ENCODE measurements at regions not wholly inside any gene's neighbourhood (a gene's known extent, or its start where the extent isn't known, plus 50 kb on each side); places are given as distances from the start of the nearest gene placed in this dataset.

DNA sequence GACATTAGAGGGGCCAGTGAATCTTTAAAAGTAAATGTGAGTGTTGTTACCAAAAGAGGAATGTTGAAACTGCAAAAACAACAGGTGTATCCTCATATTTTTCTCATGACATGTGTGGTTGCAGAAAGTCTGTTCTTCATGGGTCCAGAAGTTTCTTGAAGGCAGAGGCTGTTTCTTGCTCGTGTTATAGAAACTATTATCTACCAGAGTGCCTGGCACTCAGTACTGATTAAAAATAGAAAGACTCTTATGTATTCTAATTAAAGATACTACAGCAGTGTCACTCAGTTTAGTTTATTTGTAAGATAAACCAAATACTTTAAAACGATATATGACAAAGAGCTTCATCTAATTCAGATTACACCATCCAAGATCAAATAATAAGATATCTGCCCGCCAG, 1864.2 kb upstream of the WWC1 start:
- no peak overlapping the region for H3K4me2 ChIP-seq (ENCODE audit: low read depth, low read length, poor library complexity, severe bottlenecking)
- H3K27ac ChIP-seq (ENCODE audit: low read depth, low read length), result no peak overlapping the region
- no peak overlapping the region for H3K4me3 ChIP-seq (ENCODE audit: insufficient read depth, low read length, poor library complexity, severe bottlenecking)
- no peaks in the 10 kb centered on the region for H3K79me2 ChIP-seq (ENCODE audit: insufficient read depth, low read length)
- H2AFZ ChIP-seq (ENCODE audit: low read depth, low read length, severe bottlenecking), result no peak overlapping the region
- H3K36me3 ChIP-seq (ENCODE audit: low read length), result no peaks in the 10 kb centered on the region
- no peaks in the 10 kb centered on the region for H3F3A ChIP-seq (ENCODE audit: insufficient read depth)
- H3K9ac ChIP-seq (ENCODE audit: low read length), result no peak overlapping the region
- H3K9me2 ChIP-seq (replicated peaks; ENCODE audit: insufficient read depth, low read length), result no peaks in the 10 kb centered on the region
- no peaks in the 10 kb centered on the region for H3K9me3 ChIP-seq (ENCODE audit: insufficient read depth, low read length)
- TF ChIP-seq EZH2phosphoT487 (conservative IDR thresholded peaks at IDR 0.05; ENCODE audit: low read length), result no peak
- TF ChIP-seq, protein P1, sequence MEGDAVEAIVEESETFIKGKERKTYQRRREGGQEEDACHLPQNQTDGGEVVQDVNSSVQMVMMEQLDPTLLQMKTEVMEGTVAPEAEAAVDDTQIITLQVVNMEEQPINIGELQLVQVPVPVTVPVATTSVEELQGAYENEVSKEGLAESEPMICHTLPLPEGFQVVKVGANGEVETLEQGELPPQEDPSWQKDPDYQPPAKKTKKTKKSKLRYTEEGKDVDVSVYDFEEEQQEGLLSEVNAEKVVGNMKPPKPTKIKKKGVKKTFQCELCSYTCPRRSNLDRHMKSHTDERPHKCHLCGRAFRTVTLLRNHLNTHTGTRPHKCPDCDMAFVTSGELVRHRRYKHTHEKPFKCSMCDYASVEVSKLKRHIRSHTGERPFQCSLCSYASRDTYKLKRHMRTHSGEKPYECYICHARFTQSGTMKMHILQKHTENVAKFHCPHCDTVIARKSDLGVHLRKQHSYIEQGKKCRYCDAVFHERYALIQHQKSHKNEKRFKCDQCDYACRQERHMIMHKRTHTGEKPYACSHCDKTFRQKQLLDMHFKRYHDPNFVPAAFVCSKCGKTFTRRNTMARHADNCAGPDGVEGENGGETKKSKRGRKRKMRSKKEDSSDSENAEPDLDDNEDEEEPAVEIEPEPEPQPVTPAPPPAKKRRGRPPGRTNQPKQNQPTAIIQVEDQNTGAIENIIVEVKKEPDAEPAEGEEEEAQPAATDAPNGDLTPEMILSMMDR (IDR thresholded peaks at IDR 0.05; ENCODE audit: insufficient read depth, low read length, poor library complexity, severe bottlenecking), result no peak
- no peaks in the 10 kb centered on the region for H4K20me1 ChIP-seq (ENCODE audit: low read depth, low read length)
- no peaks in the 10 kb centered on the region for H3K27me3 ChIP-seq (ENCODE audit: low read length)

GRCh38 chr5:166428264-166428803, 1863.1 kb upstream of the WWC1 start:
- Histone ChIP-seq H4K20me1 (ENCODE audit: low read depth, low read length) (no peaks in the 10 kb centered on the region), H3K27ac (ENCODE audit: low read depth, low read length) (no peak overlapping the region), H3K9me2 (replicated peaks; ENCODE audit: insufficient read depth, low read length) (no peaks in the 10 kb centered on the region), H3K9ac (ENCODE audit: low read length) (no peak overlapping the region), H3K36me3 (ENCODE audit: low read length) (no peaks in the 10 kb centered on the region), H2AFZ (ENCODE audit: low read depth, low read length, severe bottlenecking) (no peak overlapping the region), H3K9me3 (ENCODE audit: insufficient read depth, low read length) (no peaks in the 10 kb centered on the region), H3K79me2 (ENCODE audit: insufficient read depth, low read length) (no peaks in the 10 kb centered on the region), H3K27me3 (ENCODE audit: low read length) (no peaks in the 10 kb centered on the region), H3F3A (ENCODE audit: insufficient read depth) (no peaks in the 10 kb centered on the region), H3K4me3 (ENCODE audit: insufficient read depth, low read length, poor library complexity, severe bottlenecking) (no peak overlapping the region), H3K4me2 (ENCODE audit: low read depth, low read length, poor library complexity, severe bottlenecking) (no peak overlapping the region)
- no peak for TF ChIP-seq EZH2phosphoT487 (conservative IDR thresholded peaks at IDR 0.05; ENCODE audit: low read length)
- TF ChIP-seq, protein P1 (IDR thresholded peaks at IDR 0.05; ENCODE audit: insufficient read depth, low read length, poor library complexity, severe bottlenecking), result no peak

DNA sequence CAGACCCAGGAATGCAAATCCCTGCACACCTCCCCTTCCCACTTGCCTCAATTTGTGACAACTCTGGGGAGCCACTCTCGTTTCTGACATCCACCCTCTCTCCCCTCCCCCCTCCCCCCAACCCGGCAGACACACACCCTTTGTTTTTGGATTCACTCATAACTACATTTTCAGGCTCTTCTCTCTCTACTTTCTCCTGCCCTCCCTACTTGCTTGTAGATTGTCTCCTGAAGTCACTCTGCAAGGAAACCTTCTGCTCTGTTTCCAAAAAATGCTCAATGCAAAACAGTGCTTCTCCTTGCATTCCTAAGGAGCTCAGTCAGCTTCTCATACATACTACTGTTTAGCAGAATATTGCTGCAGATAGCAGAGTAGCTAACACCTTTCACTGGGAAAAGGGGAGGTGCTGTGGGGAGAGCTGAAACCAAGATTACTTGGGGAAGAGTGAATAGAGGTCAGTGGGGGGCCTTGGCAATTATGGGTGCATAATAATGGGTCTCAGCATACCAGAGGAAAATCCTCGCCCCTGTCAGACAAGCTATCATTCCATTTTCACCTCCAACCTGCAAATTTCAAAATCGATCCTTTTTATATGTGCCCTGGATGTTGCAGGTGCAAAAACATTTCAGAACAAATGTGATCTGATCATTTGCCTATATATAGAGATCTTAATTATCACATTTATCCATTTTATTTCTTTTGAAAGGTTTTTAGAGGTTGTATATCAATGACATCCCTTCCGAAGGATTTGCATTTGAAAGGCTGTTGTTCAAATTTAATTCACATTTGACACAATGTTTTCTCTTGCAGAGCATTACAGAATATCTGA, 1860.7 kb upstream of the WWC1 start:
- Histone ChIP-seq H3K79me2 (ENCODE audit: insufficient read depth, low read length) (no peaks in the 10 kb centered on the region), H3K4me3 (ENCODE audit: insufficient read depth, low read length, poor library complexity, severe bottlenecking) (no peak overlapping the region), H3K36me3 (ENCODE audit: low read length) (no peaks in the 10 kb centered on the region), H3K9me3 (ENCODE audit: insufficient read depth, low read length) (no peaks in the 10 kb centered on the region), H3K4me2 (ENCODE audit: low read depth, low read length, poor library complexity, severe bottlenecking) (no peak overlapping the region), H3F3A (ENCODE audit: insufficient read depth) (no peaks in the 10 kb centered on the region), H3K9ac (ENCODE audit: low read length) (no peak overlapping the region), H2AFZ (ENCODE audit: low read depth, low read length, severe bottlenecking) (no peak overlapping the region), H3K9me2 (replicated peaks; ENCODE audit: insufficient read depth, low read length) (no peaks in the 10 kb centered on the region), H4K20me1 (ENCODE audit: low read depth, low read length) (no peaks in the 10 kb centered on the region), H3K27me3 (ENCODE audit: low read length) (no peaks in the 10 kb centered on the region), H3K27ac (ENCODE audit: low read depth, low read length) (no peak overlapping the region)
- no peak for TF ChIP-seq EZH2phosphoT487 (conservative IDR thresholded peaks at IDR 0.05; ENCODE audit: low read length)
- TF ChIP-seq, protein P1 (IDR thresholded peaks at IDR 0.05; ENCODE audit: insufficient read depth, low read length, poor library complexity, severe bottlenecking), result no peak

Measured in SU-DHL-6 (cell line).